WTC11 (cell line): ENCODE measurements at regions not wholly inside any gene's neighbourhood (a gene's known extent, or its start where the extent isn't known, plus 50 kb on each side); places are given as distances from the start of the nearest gene placed in this dataset.

Source experiments
- ATAC-seq: fragments of 200-7000 bp; cut with Tn5 transposase; 2 replicates; pipeline ENCODE4 v1.10.0; 2021; ENCODE audit warnings: mild to moderate bottlenecking, moderate library complexity
- CTCF ChIA-PET: fragments of 300-600 bp; sonication (Branson Sonifier 250); formaldehyde crosslinking; loops from one replicate; lab custom pipeline; 2021; ENCODE audit warnings: antibody characterized with exemption; lab: Charles Lee
- POLR2A ChIA-PET: fragments of 350-600 bp; sonication (Branson Sonifier 250); formaldehyde crosslinking; loops from one replicate; lab custom pipeline; 2021; ENCODE audit warnings: antibody characterized with exemption; lab: Charles Lee
- DNase-seq: peaks from one replicate; pipeline ENCODE4 v3.0.0; 2021; ENCODE audit warnings: low spot score
- H3K27ac Mint-ChIP-seq: 2 replicates; pipeline ENCODE4 v1.8.0; 2021; ENCODE audit warnings: mixed read lengths
- H3K27me3 Mint-ChIP-seq: 2 replicates; pipeline ENCODE4 v1.8.0; 2021; ENCODE audit warnings: low read depth, mild to moderate bottlenecking, moderate library complexity, mixed read lengths
- H3K36me3 Mint-ChIP-seq: 2 replicates; pipeline ENCODE4 v1.8.0; 2021; ENCODE audit warnings: mixed read lengths
- H3K4me1 Mint-ChIP-seq: 2 replicates; pipeline ENCODE4 v1.8.0; 2022; ENCODE audit warnings: mixed read lengths
- H3K4me3 Mint-ChIP-seq: 2 replicates; pipeline ENCODE4 v1.8.0; 2021; ENCODE audit warnings: mild to moderate bottlenecking, moderate library complexity, mixed read lengths
- H3K9me3 Mint-ChIP-seq: 2 replicates; pipeline ENCODE4 v1.8.0; 2021; ENCODE audit warnings: mixed read lengths
- CTCF ChIP-seq: fragments of 200-600 bp; IDR thresholded peaks from 2 replicates; pipeline ENCODE4 v1.8.0; 2022; ENCODE audit warnings: antibody characterized with exemption
- E2F1 ChIP-seq: sonication (generic); formaldehyde crosslinking; IDR thresholded peaks from 2 replicates; pipeline ENCODE4 v1.8.0; 2022; ENCODE audit warnings: mild to moderate bottlenecking, missing genetic modification reagents
- E2F4 ChIP-seq: sonication (generic); formaldehyde crosslinking; IDR thresholded peaks from 2 replicates; pipeline ENCODE4 v1.8.1; 2022; ENCODE audit warnings: low read depth, mild to moderate bottlenecking, moderate library complexity, missing genetic modification reagents, borderline replicate concordance
- EMX1 ChIP-seq: fragments of 250-450 bp; sonication (Bioruptor Pico); IDR thresholded peaks from 2 replicates; pipeline ENCODE4 v1.8.0; 2021; ENCODE audit warnings: mild to moderate bottlenecking
- GRHL2 ChIP-seq: fragments of 250-450 bp; sonication (Bioruptor Pico); IDR thresholded peaks from 2 replicates; pipeline ENCODE4 v1.8.0; 2022; ENCODE audit warnings: mild to moderate bottlenecking, moderate library complexity; ENCODE audit not compliant: insufficient replicate concordance, severe bottlenecking
- IRF1 ChIP-seq: sonication (generic); formaldehyde crosslinking; IDR thresholded peaks from 2 replicates; pipeline ENCODE4 v1.8.0; 2023; ENCODE audit warnings: missing genetic modification reagents
- JAZF1 ChIP-seq: fragments of 250-450 bp; sonication (Bioruptor Pico); IDR thresholded peaks from 2 replicates; pipeline ENCODE4 v1.9.0; 2021; ENCODE audit warnings: moderate library complexity, mild to moderate bottlenecking, inconsistent platforms
- MXD4 ChIP-seq: fragments of 250-450 bp; sonication (Bioruptor Pico); IDR thresholded peaks from 2 replicates; pipeline ENCODE4 v1.8.0; 2021; ENCODE audit warnings: mild to moderate bottlenecking, moderate library complexity, borderline replicate concordance
- NFYB ChIP-seq: sonication (generic); formaldehyde crosslinking; conservative IDR thresholded peaks from 2 replicates; pipeline ENCODE4 v1.8.0; 2022; ENCODE audit warnings: low read depth, missing genetic modification reagents
- NR3C1 ChIP-seq: sonication (generic); formaldehyde crosslinking; conservative IDR thresholded peaks from 2 replicates; pipeline ENCODE4 v1.8.1; 2023; ENCODE audit warnings: low read depth, mild to moderate bottlenecking, missing genetic modification reagents
- PREB ChIP-seq: sonication (generic); formaldehyde crosslinking; IDR thresholded peaks from 2 replicates; pipeline ENCODE4 v1.8.1; 2022; ENCODE audit warnings: mild to moderate bottlenecking, missing genetic modification reagents, moderate library complexity, borderline replicate concordance
- SMAD3 ChIP-seq: sonication (generic); formaldehyde crosslinking; IDR thresholded peaks from 2 replicates; pipeline ENCODE4 v1.8.0; 2022; ENCODE audit warnings: missing genetic modification reagents, mild to moderate bottlenecking, borderline replicate concordance
- SOX15 ChIP-seq: fragments of 250-450 bp; sonication (Bioruptor Pico); IDR thresholded peaks from 2 replicates; pipeline ENCODE4 v1.9.0; 2021; ENCODE audit warnings: mild to moderate bottlenecking
- SP1 ChIP-seq: sonication (generic); formaldehyde crosslinking; conservative IDR thresholded peaks from 2 replicates; pipeline ENCODE4 v1.8.1; 2022; ENCODE audit warnings: missing genetic modification reagents
- STAT6 ChIP-seq: sonication (generic); formaldehyde crosslinking; conservative IDR thresholded peaks from 2 replicates; pipeline ENCODE4 v1.8.1; 2023; ENCODE audit warnings: mild to moderate bottlenecking, low read depth, missing genetic modification reagents, moderate library complexity
- TCF7 ChIP-seq: sonication (generic); formaldehyde crosslinking; IDR thresholded peaks from 2 replicates; pipeline ENCODE4 v1.8.0; 2022; ENCODE audit warnings: mild to moderate bottlenecking, low read depth, missing genetic modification reagents, moderate library complexity
- USF1 ChIP-seq: sonication (generic); formaldehyde crosslinking; IDR thresholded peaks from 2 replicates; pipeline ENCODE4 v1.8.0; 2022; ENCODE audit warnings: mild to moderate bottlenecking, missing genetic modification reagents
- ZMAT4 ChIP-seq: fragments of 250-450 bp; sonication (Bioruptor Pico); IDR thresholded peaks from 2 replicates; pipeline ENCODE4 v1.9.0; 2021; ENCODE audit warnings: mild to moderate bottlenecking
- ZNF138 ChIP-seq: sonication (generic); formaldehyde crosslinking; conservative IDR thresholded peaks from 2 replicates; pipeline ENCODE4 v1.8.1; 2022; ENCODE audit warnings: mild to moderate bottlenecking, moderate library complexity, missing genetic modification reagents
- ZNF232 ChIP-seq: sonication (generic); formaldehyde crosslinking; IDR thresholded peaks from 2 replicates; pipeline ENCODE4 v1.8.0; 2022; ENCODE audit warnings: mild to moderate bottlenecking, missing genetic modification reagents
- ZNF416 ChIP-seq: fragments of 250-450 bp; sonication (Bioruptor Pico); IDR thresholded peaks from 2 replicates; pipeline ENCODE4 v1.9.0; 2021; ENCODE audit warnings: mild to moderate bottlenecking, inconsistent platforms
- ZNF671 ChIP-seq: fragments of 250-450 bp; sonication (Bioruptor Pico); IDR thresholded peaks from 2 replicates; pipeline ENCODE4 v1.8.0; 2021; ENCODE audit warnings: mild to moderate bottlenecking

GRCh38 chr16:63069047-63069446 is 1032.8 kb upstream of the CDH8 start:
- H3K27ac Mint-ChIP-seq = no peak overlapping the region
- H3K4me3 Mint-ChIP-seq = no peak overlapping the region
- H3K4me1 Mint-ChIP-seq = peaks cover 65% of the 10 kb centered on the region
- H3K9me3 Mint-ChIP-seq = peaks cover 7% of the 10 kb centered on the region
- TF ChIP-seq ZNF671 (CRISPR knock-in tag) = no peak
- TF ChIP-seq STAT6 (CRISPR knock-in tag) = no peak
- TF ChIP-seq GRHL2 (CRISPR knock-in tag) = no peak
- TF ChIP-seq IRF1 (CRISPR knock-in tag) = no peak
- TF ChIP-seq E2F1 (CRISPR knock-in tag) = no peak
- no peak for TF ChIP-seq SOX15
- no peak for TF ChIP-seq E2F4 (CRISPR knock-in tag)
- no peak for TF ChIP-seq ZNF416
- TF ChIP-seq NFYB (CRISPR knock-in tag) = no peak
- H3K27me3 Mint-ChIP-seq = no peaks in the 10 kb centered on the region; the same call in 1 of the 2 replicates
- ATAC-seq = no peak
- no peak for DNase-seq
- ChIA-PET POLR2A (no interaction called here), CTCF (no interaction called here)
- H3K36me3 Mint-ChIP-seq = no peaks in the 10 kb centered on the region; the same call in 1 of the 2 replicates

GRCh38 chr16:63067141-63067540 is 1030.9 kb upstream of the CDH8 start:
- no peaks in the 10 kb centered on the region; the same call in 1 of the 2 replicates for H3K27me3 Mint-ChIP-seq
- no peak overlapping the region for H3K27ac Mint-ChIP-seq
- ATAC-seq (peak; percentile 60), DNase-seq (no peak)
- CTCF ChIA-PET = no interaction called here
- peaks cover 7% of the 10 kb centered on the region for H3K9me3 Mint-ChIP-seq
- H3K4me1 Mint-ChIP-seq = peaks cover 50% of the 10 kb centered on the region
- no peak overlapping the region for H3K4me3 Mint-ChIP-seq
- POLR2A ChIA-PET = no interaction called here
- H3K36me3 Mint-ChIP-seq = no peaks in the 10 kb centered on the region; the same call in 1 of the 2 replicates
- TF ChIP-seq TCF7 (CRISPR knock-in tag) (no peak), SP1 (CRISPR knock-in tag) (no peak), USF1 (no peak), SMAD3 (CRISPR knock-in tag) (no peak), CTCF (no peak), SOX15 (no peak), PREB (CRISPR knock-in tag) (no peak), ZNF232 (CRISPR knock-in tag) (no peak), JAZF1 (CRISPR knock-in tag) (no peak), EMX1 (CRISPR knock-in tag) (no peak), ZNF138 (CRISPR knock-in tag) (no peak), IRF1 (CRISPR knock-in tag) (no peak), NR3C1 (CRISPR knock-in tag) (no peak), ZMAT4 (CRISPR knock-in tag) (no peak), MXD4 (CRISPR knock-in tag) (no peak)
